CD14-positive monocyte (primary cell): ENCODE measurements at regions not wholly inside any gene's neighbourhood (a gene's known extent, or its start where the extent isn't known, plus 50 kb on each side); places are given as distances from the start of the nearest gene placed in this dataset.

ENCODE experiments used
- DNase-seq, 3 donors: peaks; one replicate each; pipeline ENCODE4 v3.0.0-alpha.2; 2011 to 2022
- H2AFZ ChIP-seq: 2 replicates; pipeline ENCODE4 v1.6.0; 2012; ENCODE audit warnings: mild to moderate bottlenecking, low read depth, low read length, inconsistent platforms; ENCODE audit not compliant: insufficient read depth, poor library complexity, severe bottlenecking
- H3K27ac ChIP-seq, 2 donors: 1 replicate in 1 of 2; 2 replicates in 1 of 2; pipeline ENCODE4 v1.5.1; 2012 to 2013; ENCODE audit warnings: low read length in 2 of 2, control low read depth in 1 of 2, inconsistent platforms in 1 of 2, low read depth in 1 of 2, mild to moderate bottlenecking in 1 of 2
- H3K27me3 ChIP-seq, 2 donors: one replicate each; pipeline versions ENCODE4 v1.6.0 to v1.6.1; 2011 to 2013; ENCODE audit warnings: low read length in 2 of 2; ENCODE audit not compliant: control insufficient read depth in 2 of 2, insufficient read depth in 2 of 2
- H3K36me3 ChIP-seq, 2 donors: replicated peaks in 1 of 2; 1 replicate in 1 of 2; 2 replicates in 1 of 2; pipeline versions ENCODE4 v1.5.1 to v1.6.1; 2012 to 2013; ENCODE audit warnings: low read length in 2 of 2, control low read depth in 1 of 2, inconsistent platforms in 1 of 2, mild to moderate bottlenecking in 1 of 2; ENCODE audit not compliant: insufficient read depth in 2 of 2, control insufficient read depth in 1 of 2
- H3K4me1 ChIP-seq, 2 donors: 1 replicate in 1 of 2; 2 replicates in 1 of 2; pipeline versions ENCODE4 v1.5.1 to v1.6.1; 2012 to 2013; ENCODE audit warnings: low read length in 2 of 2, control low read depth in 1 of 2, inconsistent platforms in 1 of 2, mild to moderate bottlenecking in 1 of 2, moderate library complexity in 1 of 2; ENCODE audit not compliant: insufficient read depth in 2 of 2, control insufficient read depth in 1 of 2
- H3K4me2 ChIP-seq: replicated peaks from 2 replicates; pipeline ENCODE3; 2012; ENCODE audit warnings: low read length, moderate library complexity, mild to moderate bottlenecking; ENCODE audit not compliant: poor library complexity, severe bottlenecking; ENCODE audit errors: extremely low read depth
- H3K4me3 ChIP-seq, 3 experiments: fragments of 200-600 bp in 1 of 3; sonication (generic) in 1 of 3; replicated peaks in 1 of 3; 1 replicate in 2 of 3; 2 replicates in 1 of 3; pipeline ENCODE4 v1.5.1; 2011 to 2013; ENCODE audit warnings: low read length in 3 of 3, mild to moderate bottlenecking in 3 of 3, control low read depth in 2 of 3, low read depth in 2 of 3, inconsistent platforms in 1 of 3, moderate library complexity in 1 of 3
- H3K79me2 ChIP-seq: 2 replicates; pipeline ENCODE4 v1.6.0; 2012; ENCODE audit warnings: mild to moderate bottlenecking, control low read depth, inconsistent platforms, low read length, moderate library complexity; ENCODE audit not compliant: insufficient read depth
- H3K9ac ChIP-seq: 2 replicates; pipeline ENCODE4 v1.6.0; 2017; ENCODE audit warnings: low read length, mild to moderate bottlenecking; ENCODE audit not compliant: insufficient read depth, poor library complexity, severe bottlenecking
- H3K9me3 ChIP-seq, 2 donors: replicated peaks in 1 of 2; 1 replicate in 1 of 2; 2 replicates in 1 of 2; pipeline versions ENCODE4 v1.5.1 to v1.6.1; 2012 to 2013; ENCODE audit warnings: low read length in 2 of 2, control low read depth in 1 of 2; ENCODE audit not compliant: control insufficient read depth in 1 of 2, insufficient read depth in 1 of 2
- H4K20me1 ChIP-seq: 2 replicates; pipeline ENCODE4 v1.6.0; 2012; ENCODE audit warnings: mild to moderate bottlenecking, low read length, control low read depth, moderate library complexity; ENCODE audit not compliant: insufficient read depth
- H3K27ac Mint-ChIP-seq, 7 donors: one replicate each; pipeline ENCODE4 v1.8.0; 2020; ENCODE audit warnings: mild to moderate bottlenecking in 7 of 7, mixed read lengths in 7 of 7, moderate library complexity in 6 of 7, inconsistent platforms in 2 of 7
- H3K27me3 Mint-ChIP-seq, 3 donors: one replicate each; pipeline ENCODE4 v1.8.0; 2021 to 2022; ENCODE audit warnings: low read depth in 3 of 3, mild to moderate bottlenecking in 3 of 3, mixed read lengths in 3 of 3, moderate library complexity in 3 of 3, inconsistent platforms in 1 of 3
- H3K36me3 Mint-ChIP-seq, 2 donors: one replicate each; pipeline ENCODE4 v1.8.0; 2020; ENCODE audit warnings: mixed read lengths in 2 of 2, inconsistent platforms in 1 of 2, mild to moderate bottlenecking in 1 of 2
- H3K4me1 Mint-ChIP-seq: one replicate; pipeline ENCODE4 v1.8.0; 2020; ENCODE audit warnings: mild to moderate bottlenecking, mixed read lengths
- H3K4me3 Mint-ChIP-seq, 2 donors: one replicate each; pipeline ENCODE4 v1.8.0; 2020; ENCODE audit warnings: mild to moderate bottlenecking in 2 of 2, mixed read lengths in 2 of 2, moderate library complexity in 1 of 2
- H3K9me3 Mint-ChIP-seq, 7 donors: one replicate each; pipeline ENCODE4 v1.8.0; 2020 to 2022; ENCODE audit warnings: mixed read lengths in 7 of 7, mild to moderate bottlenecking in 6 of 7, moderate library complexity in 6 of 7, inconsistent platforms in 2 of 7
- CTCF ChIP-seq: fragments of 200-600 bp; IDR thresholded peaks from one replicate; pipeline ENCODE4 v1.8.0; 2022; ENCODE audit warnings: antibody characterized with exemption, mild to moderate bottlenecking
- WGBS: methylation state at CpG from one replicate; pipeline ENCODE4 v1.1.5; 2013; ENCODE audit warnings: missing lambda C conversion rate; ENCODE audit not compliant: insufficient coverage; 5-methylcytosine and 5-hydroxymethylcytosine counted together
- intact Hi-C, 2 donors: fragments of 100-400 bp; cut with micrococcal nuclease; formaldehyde crosslinking; loops; one replicate each; pipeline versions ENCODE4 v1.15.0 to v1.15.1; 2023

- peaks cover 3 to 8% (median 6%) of the 10 kb centered on the region in 3 donors for H3K27me3 Mint-ChIP-seq
- Histone ChIP-seq H3K27me3 (no peaks in the 10 kb centered on the region), H3K4me2 (no peak overlapping the region), H3K9me3 (peaks cover 0 to 17% of the 10 kb centered on the region in 2 donors), H2AFZ (no peak overlapping the region), H3K9ac (no peak overlapping the region), H3K36me3 (no peaks in the 10 kb centered on the region), H3K79me2 (no peaks in the 10 kb centered on the region), H3K27ac (no peak overlapping the region), H3K4me1 (no peaks in the 10 kb centered on the region), H3K4me3 (no peak overlapping the region), H4K20me1 (no peaks in the 10 kb centered on the region)
- H3K4me3 Mint-ChIP-seq: no peak overlapping the region
- DNase-seq: no peak
- no peaks in the 10 kb centered on the region for H3K4me1 Mint-ChIP-seq
- H3K36me3 Mint-ChIP-seq: no peaks in the 10 kb centered on the region
- intact Hi-C loops: no loop called here
- peaks cover 4 to 17% (median 7%) of the 10 kb centered on the region in 7 donors for H3K9me3 Mint-ChIP-seq
- TF ChIP-seq CTCF: no peak
- H3K27ac Mint-ChIP-seq: no peak overlapping the region
- 90% methylated on average over 2 of the region's 2 CpGs for WGBS
Observed at GRCh38 chr14:97155320-97155719, 358.1 kb downstream of the VRK1 start.

GRCh38 chr14:97155814-97156213 lies 358.6 kb downstream of the VRK1 start:
- Histone ChIP-seq H3K36me3 (no peaks in the 10 kb centered on the region), H3K9me3 (peaks cover 0 to 17% of the 10 kb centered on the region in 2 donors), H3K79me2 (no peaks in the 10 kb centered on the region), H3K4me1 (no peaks in the 10 kb centered on the region), H4K20me1 (no peaks in the 10 kb centered on the region), H2AFZ (no peak overlapping the region), H3K4me3 (no peak overlapping the region), H3K27me3 (no peaks in the 10 kb centered on the region), H3K4me2 (no peak overlapping the region), H3K27ac (no peak overlapping the region), H3K9ac (no peak overlapping the region)
- Mint-ChIP-seq H3K36me3 (no peaks in the 10 kb centered on the region), H3K4me3 (no peak overlapping the region), H3K9me3 (peaks cover 4 to 17% (median 7%) of the 10 kb centered on the region in 7 donors), H3K4me1 (no peaks in the 10 kb centered on the region), H3K27me3 (peaks cover 1 to 8% (median 7%) of the 10 kb centered on the region in 3 donors), H3K27ac (no peak overlapping the region)
- TF ChIP-seq CTCF: no peak
- no peak for DNase-seq
- intact Hi-C loops: no loop called here
- 80% methylated on average over 1 of the region's 4 CpGs for WGBS
